ENCODE measurements at regions not wholly inside any gene's neighbourhood (a gene's known extent, or its start where the extent isn't known, plus 50 kb on each side); places are given as distances from the start of the nearest gene placed in this dataset.

DNA sequence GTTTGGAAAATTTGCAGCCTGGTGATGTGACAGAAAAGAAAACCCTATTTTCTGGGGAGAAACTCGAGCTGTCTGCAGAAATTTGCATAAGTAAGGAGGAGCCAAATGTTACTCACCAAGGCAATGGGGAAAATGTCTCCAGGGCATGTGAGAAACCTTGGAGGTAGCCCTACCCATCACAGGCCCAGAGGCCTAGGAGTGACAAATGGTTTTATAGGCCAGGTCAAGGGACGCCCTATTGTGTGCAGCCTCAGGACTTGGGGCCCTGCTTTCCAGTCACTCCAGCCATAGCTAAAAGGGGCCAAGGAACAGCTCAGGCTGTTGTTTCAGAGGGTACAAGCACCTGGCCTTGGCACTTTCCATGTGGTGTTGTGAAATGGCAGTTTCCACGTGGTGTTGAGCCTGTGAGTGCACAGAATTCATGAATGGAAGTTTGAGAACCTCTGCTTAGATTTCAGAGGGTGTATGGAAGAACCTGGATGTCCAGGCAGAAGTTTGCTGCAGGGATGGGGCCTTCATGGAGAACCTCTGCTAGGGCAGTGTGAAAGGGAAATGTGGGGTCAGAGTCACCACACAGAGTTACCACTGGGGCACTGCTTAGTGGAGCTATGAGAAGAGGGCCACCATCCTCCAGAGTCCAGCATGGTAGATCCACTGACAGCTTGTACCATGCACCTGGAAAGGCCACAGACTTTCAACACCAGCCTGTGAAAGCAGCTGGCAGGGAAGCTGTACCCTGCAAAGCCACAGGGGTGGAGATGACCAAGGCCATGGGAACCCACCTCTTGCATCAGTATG lies 637.6 kb upstream of the EPHA5 start:
- no peak overlapping the region for H3K9ac ChIP-seq (replicated peaks; ENCODE audit: extremely low read depth, insufficient read depth, low read length)
- ChIA-PET CTCF (no interaction called here), POLR2A (no interaction called here)
- intact Hi-C loops (cut with micrococcal nuclease) (no loop called here), dilution Hi-C loops (cut with MboI; ENCODE audit: extremely low pct_ligation_motif_present, low sequenced_read_pairs) (no loop called here)
- no peak overlapping the region for H3K4me3 ChIP-seq (replicated peaks in 1 of 3; ENCODE audit: insufficient read depth in 1 of 3, low read depth in 1 of 3, low read length in 3 of 3)
- FAIRE-seq, result no peak
- H3K27ac ChIP-seq (ENCODE audit: insufficient read depth, low read depth, low read length), result no peak overlapping the region
- DNase-seq (ENCODE audit: low read depth, low spot score), result no peak
- TF ChIP-seq POLR2AphosphoS5 (IDR thresholded peaks at IDR 0.05; ENCODE audit: insufficient read depth, low read depth, low read length) (no peak), FOS (IDR thresholded peaks at IDR 0.05; ENCODE audit: borderline replicate concordance, insufficient read depth, low read length) (no peak), MYC (IDR thresholded peaks at IDR 0.05; ENCODE audit: low read depth, low read length) (no peak), POLR2A (IDR thresholded peaks at IDR 0.05; ENCODE audit: low read depth, low read length) (no peak), GATA2 (IDR thresholded peaks at IDR 0.05; ENCODE audit: insufficient read depth, insufficient read length, low read depth, low read length) (no peak), EZH2 (IDR thresholded peaks at IDR 0.05; ENCODE audit: borderline replicate concordance, low read depth, low read length, severe bottlenecking) (no peak), JUN (IDR thresholded peaks at IDR 0.05; ENCODE audit: borderline replicate concordance, insufficient read depth, insufficient read length, low read depth) (no peak)
- TF ChIP-seq, protein P1, sequence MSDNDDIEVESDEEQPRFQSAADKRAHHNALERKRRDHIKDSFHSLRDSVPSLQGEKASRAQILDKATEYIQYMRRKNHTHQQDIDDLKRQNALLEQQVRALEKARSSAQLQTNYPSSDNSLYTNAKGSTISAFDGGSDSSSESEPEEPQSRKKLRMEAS (IDR thresholded peaks at IDR 0.05; ENCODE audit: insufficient read depth, insufficient read length), result no peak
- H3K9me3 ChIP-seq (replicated peaks; ENCODE audit: control insufficient read depth, insufficient read depth, low read length), result no peaks in the 10 kb centered on the region
- H4K20me1 ChIP-seq (replicated peaks; ENCODE audit: control insufficient read depth, extremely low read depth, insufficient read depth, low read length), result no peaks in the 10 kb centered on the region
- no peaks in the 10 kb centered on the region for H3K9me1 ChIP-seq (replicated peaks; ENCODE audit: control insufficient read depth, extremely low read depth, insufficient read depth, low read length)
- H3K79me2 ChIP-seq (ENCODE audit: control insufficient read depth, insufficient read depth, low read length), result no peaks in the 10 kb centered on the region
- H3K36me3 ChIP-seq (ENCODE audit: control insufficient read depth in 2 of 2, extremely low read depth in 1 of 2, insufficient read depth in 2 of 2, low read length in 2 of 2), result no peaks in the 10 kb centered on the region
- H2AFZ ChIP-seq (ENCODE audit: low read depth, low read length), result no peak overlapping the region
- no peak overlapping the region for H3K4me2 ChIP-seq (ENCODE audit: insufficient read depth, low read length)
- no peaks in the 10 kb centered on the region for H3K27me3 ChIP-seq (ENCODE audit: control insufficient read depth in 2 of 2, insufficient read depth in 2 of 2, low read length in 2 of 2)
- H3K4me1 ChIP-seq (ENCODE audit: control insufficient read depth, extremely low read depth, insufficient read depth, low read length), result no peaks in the 10 kb centered on the region
- BruUV-seq (replicated peaks), result no TSS peak

All from endothelial cell of umbilical vein (primary cell).